GM18873 (cell line): ENCODE measurements at regions not wholly inside any gene's neighbourhood (a gene's known extent, or its start where the extent isn't known, plus 50 kb on each side); places are given as distances from the start of the nearest gene placed in this dataset.

Source experiments
- ATAC-seq: cut with Tn5 transposase; IDR thresholded peaks from one replicate; pipeline ENCODE4 v1.9.1; 2021; ENCODE audit warnings: mild to moderate bottlenecking, moderate library complexity, moderate number of reproducible peaks; ENCODE audit not compliant: unreplicated experiment, low FRiP score

- ATAC-seq: no peak
Measured at GRCh38 chr12:24482882-24483604, 465.9 kb downstream of the BCAT1 start.

- no peak for ATAC-seq
Measured at GRCh38 chr12:24482044-24482443, 466.9 kb downstream of the BCAT1 start.

GRCh38 chr12:24480766-24481449, 468.0 kb downstream of the BCAT1 start:
- no peak for ATAC-seq

GRCh38 chr12:24479131-24479530, 469.8 kb downstream of the BCAT1 start:
- ATAC-seq: no peak

- no peak for ATAC-seq
Measured at GRCh38 chr12:24478254-24478653, 470.6 kb downstream of the BCAT1 start.

- no peak for ATAC-seq
Measured at GRCh38 chr12:24476310-24476709, 472.6 kb downstream of the BCAT1 start.

- no peak for ATAC-seq
Measured at GRCh38 chr12:24475337-24475736, 473.6 kb downstream of the BCAT1 start.

GRCh38 chr12:24473097-24473496, 475.8 kb downstream of the BCAT1 start:
- ATAC-seq: no peak

GRCh38 chr12:24470050-24470449, 478.9 kb downstream of the BCAT1 start:
- no peak for ATAC-seq

GRCh38 chr12:24469089-24469488, 479.8 kb downstream of the BCAT1 start:
- no peak for ATAC-seq

- ATAC-seq: no peak
Measured at GRCh38 chr12:24467226-24467625, 481.7 kb downstream of the BCAT1 start.

GRCh38 chr12:24463375-24463774, 485.5 kb downstream of the BCAT1 start:
- ATAC-seq: no peak

GRCh38 chr12:24462946-24463345, 486.0 kb downstream of the BCAT1 start:
- no peak for ATAC-seq

- ATAC-seq: no peak
Measured at GRCh38 chr12:24460506-24460905, 488.4 kb downstream of the BCAT1 start.

GRCh38 chr12:24460099-24460498, 488.8 kb downstream of the BCAT1 start:
- no peak for ATAC-seq

GRCh38 chr12:24455811-24456210, 493.1 kb downstream of the BCAT1 start:
- no peak for ATAC-seq

- no peak for ATAC-seq
Measured at GRCh38 chr12:24447678-24448077, 498.2 kb upstream of the SOX5 start.

GRCh38 chr12:24446287-24446686, 496.8 kb upstream of the SOX5 start:
- ATAC-seq: no peak

- ATAC-seq: no peak
Measured at GRCh38 chr12:24444634-24445033, 495.2 kb upstream of the SOX5 start.

GRCh38 chr12:24441458-24441857, 492.0 kb upstream of the SOX5 start:
- ATAC-seq: no peak

GRCh38 chr12:24436667-24437066, 487.2 kb upstream of the SOX5 start:
- no peak for ATAC-seq

- ATAC-seq: no peak
Measured at GRCh38 chr12:24431872-24432271, 482.4 kb upstream of the SOX5 start.
